Adrenal gland (tissue), 5 donors: ENCODE measurements at regions not wholly inside any gene's neighbourhood (a gene's known extent, or its start where the extent isn't known, plus 50 kb on each side); places are given as distances from the start of the nearest gene placed in this dataset.

ENCODE experiments used
- CTCF ChIP-seq, 6 experiments: fragments of 450-650 bp in 4 of 6; fragments of 200-600 bp in 2 of 6; sonication (generic) in 1 of 6; IDR thresholded peaks; 1 replicate in 5 of 6; 2 replicates in 1 of 6; pipeline versions ENCODE4 v1.5.1 to v1.8.0; 2016 to 2021; ENCODE audit warnings: antibody characterized with exemption in 6 of 6, mild to moderate bottlenecking in 2 of 6, moderate library complexity in 1 of 6
- POLR2A ChIP-seq, 2 donors: fragments of 450-650 bp; IDR thresholded peaks; one replicate each; pipeline ENCODE4 v1.6.1; 2017; ENCODE audit warnings: antibody characterized with exemption in 2 of 2, mild to moderate bottlenecking in 2 of 2, moderate library complexity in 1 of 2
- donor health status: DM: no; HTN: no; CAD: no.

- TF ChIP-seq CTCF (IDR thresholded peaks at IDR 0.05): no peak
- no peak for TF ChIP-seq POLR2A (IDR thresholded peaks at IDR 0.05)
These were observed 191.3 kb upstream of the MPDZ start for GRCh38 chr9:13470836-13471235.
